ENCODE measurements at regions not wholly inside any gene's neighbourhood (a gene's known extent, or its start where the extent isn't known, plus 50 kb on each side); places are given as distances from the start of the nearest gene placed in this dataset.

GRCh38 chr6:4589295-4589694 is 186.9 kb upstream of the CDYL start:
- Mint-ChIP-seq H3K9me3 (ENCODE audit: low read depth) (peaks cover 6% of the 10 kb centered on the region), H3K36me3 (ENCODE audit: low read depth) (no peaks in the 10 kb centered on the region), H3K4me1 (ENCODE audit: low read depth) (peaks cover 20% of the 10 kb centered on the region), H3K4me3 (ENCODE audit: unreplicated experiment) (no peak overlapping the region), H3K27ac (ENCODE audit: unreplicated experiment) (no peak overlapping the region), H3K27me3 (ENCODE audit: low read depth) (no peaks in the 10 kb centered on the region)
- TF ChIP-seq, protein P1, sequence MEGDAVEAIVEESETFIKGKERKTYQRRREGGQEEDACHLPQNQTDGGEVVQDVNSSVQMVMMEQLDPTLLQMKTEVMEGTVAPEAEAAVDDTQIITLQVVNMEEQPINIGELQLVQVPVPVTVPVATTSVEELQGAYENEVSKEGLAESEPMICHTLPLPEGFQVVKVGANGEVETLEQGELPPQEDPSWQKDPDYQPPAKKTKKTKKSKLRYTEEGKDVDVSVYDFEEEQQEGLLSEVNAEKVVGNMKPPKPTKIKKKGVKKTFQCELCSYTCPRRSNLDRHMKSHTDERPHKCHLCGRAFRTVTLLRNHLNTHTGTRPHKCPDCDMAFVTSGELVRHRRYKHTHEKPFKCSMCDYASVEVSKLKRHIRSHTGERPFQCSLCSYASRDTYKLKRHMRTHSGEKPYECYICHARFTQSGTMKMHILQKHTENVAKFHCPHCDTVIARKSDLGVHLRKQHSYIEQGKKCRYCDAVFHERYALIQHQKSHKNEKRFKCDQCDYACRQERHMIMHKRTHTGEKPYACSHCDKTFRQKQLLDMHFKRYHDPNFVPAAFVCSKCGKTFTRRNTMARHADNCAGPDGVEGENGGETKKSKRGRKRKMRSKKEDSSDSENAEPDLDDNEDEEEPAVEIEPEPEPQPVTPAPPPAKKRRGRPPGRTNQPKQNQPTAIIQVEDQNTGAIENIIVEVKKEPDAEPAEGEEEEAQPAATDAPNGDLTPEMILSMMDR (IDR thresholded peaks at IDR 0.05) = no peak
- no peak for DNase-seq (ENCODE audit: low spot score)

- no peak overlapping the region for H3K4me3 Mint-ChIP-seq (ENCODE audit: unreplicated experiment)
- peaks cover 26% of the 10 kb centered on the region for H3K4me1 Mint-ChIP-seq (ENCODE audit: low read depth)
- H3K27me3 Mint-ChIP-seq (ENCODE audit: low read depth) = no peaks in the 10 kb centered on the region
- no peaks in the 10 kb centered on the region for H3K36me3 Mint-ChIP-seq (ENCODE audit: low read depth)
- peaks cover 6% of the 10 kb centered on the region for H3K9me3 Mint-ChIP-seq (ENCODE audit: low read depth)
- no peak overlapping the region for H3K27ac Mint-ChIP-seq (ENCODE audit: unreplicated experiment)
- DNase-seq (ENCODE audit: low spot score) = no peak
- TF ChIP-seq, protein P1 (IDR thresholded peaks at IDR 0.05) = no peak
Observed at GRCh38 chr6:4588581-4588980, 187.6 kb upstream of the CDYL start.

- Mint-ChIP-seq H3K4me3 (ENCODE audit: unreplicated experiment) (no peak overlapping the region), H3K4me1 (ENCODE audit: low read depth) (peaks cover 31% of the 10 kb centered on the region), H3K36me3 (ENCODE audit: low read depth) (no peaks in the 10 kb centered on the region), H3K27me3 (ENCODE audit: low read depth) (no peaks in the 10 kb centered on the region), H3K27ac (ENCODE audit: unreplicated experiment) (no peak overlapping the region), H3K9me3 (ENCODE audit: low read depth) (peaks cover 6% of the 10 kb centered on the region)
- TF ChIP-seq, protein P1 (IDR thresholded peaks at IDR 0.05) = no peak
- no peak for DNase-seq (ENCODE audit: low spot score)
Observed at GRCh38 chr6:4588163-4588562, 188.0 kb upstream of the CDYL start.

GRCh38 chr6:4587171-4587570 is 189.0 kb upstream of the CDYL start:
- Mint-ChIP-seq H3K27me3 (ENCODE audit: low read depth) (no peaks in the 10 kb centered on the region), H3K27ac (ENCODE audit: unreplicated experiment) (no peak overlapping the region), H3K9me3 (ENCODE audit: low read depth) (peaks cover 6% of the 10 kb centered on the region), H3K4me3 (ENCODE audit: unreplicated experiment) (no peak overlapping the region), H3K36me3 (ENCODE audit: low read depth) (no peaks in the 10 kb centered on the region), H3K4me1 (ENCODE audit: low read depth) (peaks cover 40% of the 10 kb centered on the region)
- TF ChIP-seq, protein P1 (IDR thresholded peaks at IDR 0.05) = no peak
- no peak for DNase-seq (ENCODE audit: low spot score)

GRCh38 chr6:4586469-4586859 is 189.7 kb upstream of the CDYL start:
- Mint-ChIP-seq H3K9me3 (ENCODE audit: low read depth) (peaks cover 9% of the 10 kb centered on the region), H3K4me1 (ENCODE audit: low read depth) (peaks cover 48% of the 10 kb centered on the region), H3K36me3 (ENCODE audit: low read depth) (peaks cover 2% of the 10 kb centered on the region), H3K4me3 (ENCODE audit: unreplicated experiment) (no peak overlapping the region), H3K27me3 (ENCODE audit: low read depth) (no peaks in the 10 kb centered on the region), H3K27ac (ENCODE audit: unreplicated experiment) (no peak overlapping the region)
- TF ChIP-seq, protein P1 (IDR thresholded peaks at IDR 0.05) = no peak
- no peak for DNase-seq (ENCODE audit: low spot score)

All from chondrocyte (in vitro differentiated cells).